Skeletal muscle cell (primary cell): ENCODE measurements at regions not wholly inside any gene's neighbourhood (a gene's known extent, or its start where the extent isn't known, plus 50 kb on each side); places are given as distances from the start of the nearest gene placed in this dataset.

Source experiments
- DNase-seq: peaks from one replicate; pipeline ENCODE4 v3.0.0-alpha.2; 2010; ENCODE audit warnings: low read depth
- H3K4me3 ChIP-seq: 2 replicates; pipeline ENCODE4 v1.5.1; 2011; ENCODE audit warnings: low read depth, mild to moderate bottlenecking, control low read depth, low read length, moderate library complexity

- no peak for DNase-seq
- no peak overlapping the region for H3K4me3 ChIP-seq
Measured at GRCh38 chr2:162928356-162928755, 89.8 kb upstream of the KCNH7 start.

- no peak overlapping the region for H3K4me3 ChIP-seq
- no peak for DNase-seq
Measured at GRCh38 chr2:162926907-162927306, 88.3 kb upstream of the KCNH7 start.

- H3K4me3 ChIP-seq: no peak overlapping the region
- peak; percentile 59 for DNase-seq
Measured at GRCh38 chr2:162926501-162926900, 87.9 kb upstream of the KCNH7 start.

GRCh38 chr2:162925595-162925994, 87.0 kb upstream of the KCNH7 start:
- H3K4me3 ChIP-seq: no peak overlapping the region
- DNase-seq: no peak

GRCh38 chr2:162919111-162919510, 80.5 kb upstream of the KCNH7 start:
- no peak overlapping the region for H3K4me3 ChIP-seq
- DNase-seq: no peak

- H3K4me3 ChIP-seq: no peak overlapping the region
- DNase-seq: no peak
Measured at GRCh38 chr2:162917626-162918025, 79.1 kb upstream of the KCNH7 start.

- no peak overlapping the region for H3K4me3 ChIP-seq
- DNase-seq: no peak
Measured at GRCh38 chr2:162916286-162916801, 77.8 kb upstream of the KCNH7 start.

GRCh38 chr2:162915858-162916257, 77.3 kb upstream of the KCNH7 start:
- no peak for DNase-seq
- H3K4me3 ChIP-seq: no peak overlapping the region

GRCh38 chr2:162914161-162914560, 75.6 kb upstream of the KCNH7 start:
- no peak for DNase-seq
- H3K4me3 ChIP-seq: no peak overlapping the region

GRCh38 chr2:162912787-162913186, 74.2 kb upstream of the KCNH7 start:
- no peak for DNase-seq
- no peak overlapping the region for H3K4me3 ChIP-seq

- no peak for DNase-seq
- no peak overlapping the region for H3K4me3 ChIP-seq
Measured at GRCh38 chr2:162908567-162908966, 70.0 kb upstream of the KCNH7 start.

- DNase-seq: peak; percentile 42
- no peak overlapping the region for H3K4me3 ChIP-seq
Measured at GRCh38 chr2:162890690-162891311, 52.2 kb upstream of the KCNH7 start.

GRCh38 chr2:162888652-162889051, 50.1 kb upstream of the KCNH7 start:
- DNase-seq: no peak
- no peak overlapping the region for H3K4me3 ChIP-seq
